D341Med (cell line): ENCODE measurements at regions not wholly inside any gene's neighbourhood (a gene's known extent, or its start where the extent isn't known, plus 50 kb on each side); places are given as distances from the start of the nearest gene placed in this dataset.
"Not testable (repeated sequence)": the region's sequence is repeated elsewhere in the genome, so short reads cannot be mapped to it uniquely, and the experiment has no call there.

Experiments used
- DNase-seq: peaks from one replicate; pipeline ENCODE4 v3.0.0; 2012; ENCODE audit warnings: low spot score

GRCh38 chr2:35298493-35298892 lies 1057.1 kb upstream of the CRIM1 start:
- DNase-seq = no peak

GRCh38 chr2:35297403-35297802 lies 1058.2 kb upstream of the CRIM1 start:
- DNase-seq = no peak

DNA sequence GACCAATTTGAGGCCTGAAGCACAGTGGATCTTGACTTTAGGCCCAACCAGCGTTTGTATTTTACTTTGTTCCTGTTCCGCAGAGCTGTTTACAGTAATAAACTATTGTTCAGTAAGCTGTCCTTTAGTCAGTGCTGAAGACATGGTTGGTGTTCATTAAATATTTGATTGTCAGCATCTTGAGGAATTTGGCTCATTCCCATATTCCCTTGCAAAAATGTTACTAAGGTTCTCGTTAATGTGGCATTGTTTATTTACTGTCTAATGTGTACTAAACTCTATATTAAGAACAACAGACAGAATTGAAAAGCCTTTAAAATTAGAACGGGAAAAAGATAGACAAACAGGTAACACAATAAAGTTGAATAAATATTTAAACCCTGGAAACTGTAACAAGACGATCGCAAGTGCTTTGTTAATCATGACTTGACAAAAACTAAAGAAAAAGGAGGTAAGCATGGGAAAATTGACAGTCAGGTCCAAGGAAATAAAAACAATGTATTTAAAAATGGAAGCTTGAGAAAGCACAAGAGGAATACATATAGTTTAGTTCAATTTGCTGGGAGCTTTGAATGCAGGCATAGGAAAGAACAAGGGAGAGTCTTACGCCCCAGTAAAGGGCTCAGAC lies 1060.8 kb upstream of the CRIM1 start:
- DNase-seq = no peak

DNA sequence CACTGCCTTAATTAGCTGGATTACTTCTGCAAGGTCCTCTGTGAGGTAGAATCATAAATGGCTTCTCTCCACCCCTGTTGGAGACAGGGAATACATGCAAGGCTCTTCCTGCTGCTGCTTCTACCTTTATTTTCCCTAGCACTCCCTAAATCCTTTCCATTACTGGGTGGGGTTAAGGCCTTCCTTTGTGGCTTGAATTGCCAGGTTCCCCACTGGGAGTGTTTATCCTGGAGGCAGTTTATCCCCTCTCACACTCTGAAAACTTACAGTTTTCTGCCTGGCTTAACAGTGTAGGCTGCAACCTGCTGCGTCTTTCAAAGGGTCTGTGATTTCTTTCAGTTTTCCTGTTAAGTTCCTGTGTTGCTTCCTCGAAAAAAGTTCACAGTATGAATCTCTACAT lies 1062.3 kb upstream of the CRIM1 start:
- DNase-seq = no peak

DNA sequence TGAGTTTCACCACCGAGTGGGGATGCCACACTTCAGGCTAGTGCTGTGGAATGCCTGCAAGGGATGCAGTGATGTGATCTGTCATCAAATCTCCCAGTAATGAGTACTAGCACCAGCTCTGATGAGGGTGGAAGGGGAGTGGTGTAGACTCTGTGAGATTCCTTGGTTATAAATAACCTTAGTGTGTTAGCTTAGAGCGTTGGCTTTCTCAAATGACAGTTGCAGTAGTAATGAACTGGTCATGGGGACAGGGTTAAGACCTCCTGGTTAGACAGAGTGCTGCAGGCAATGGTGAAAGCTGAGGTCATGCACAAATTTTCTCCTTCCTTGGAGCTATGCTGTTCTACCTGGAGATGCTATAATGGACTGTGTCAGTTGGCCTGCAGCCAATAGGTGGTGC lies 1063.4 kb upstream of the CRIM1 start:
- DNase-seq = no peak

DNA sequence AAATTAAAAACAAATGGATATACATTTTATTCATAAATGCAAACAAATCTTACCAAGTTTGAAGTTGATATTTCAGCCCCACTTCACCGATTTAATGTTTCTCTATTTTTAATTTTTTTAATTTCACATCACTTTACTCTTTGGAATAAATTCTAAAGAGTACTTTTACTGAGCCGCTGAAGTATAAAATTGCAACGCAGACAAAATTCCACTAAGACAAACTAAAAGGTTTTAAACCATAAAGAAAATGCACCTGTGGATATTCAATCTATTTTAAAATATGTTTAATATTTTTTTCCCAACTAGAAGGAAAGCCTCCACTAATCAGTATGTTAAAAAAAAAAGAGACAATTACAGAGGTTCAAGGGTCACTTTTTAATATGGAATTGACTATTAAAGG lies 1073.9 kb upstream of the CRIM1 start:
- no peak for DNase-seq

DNA sequence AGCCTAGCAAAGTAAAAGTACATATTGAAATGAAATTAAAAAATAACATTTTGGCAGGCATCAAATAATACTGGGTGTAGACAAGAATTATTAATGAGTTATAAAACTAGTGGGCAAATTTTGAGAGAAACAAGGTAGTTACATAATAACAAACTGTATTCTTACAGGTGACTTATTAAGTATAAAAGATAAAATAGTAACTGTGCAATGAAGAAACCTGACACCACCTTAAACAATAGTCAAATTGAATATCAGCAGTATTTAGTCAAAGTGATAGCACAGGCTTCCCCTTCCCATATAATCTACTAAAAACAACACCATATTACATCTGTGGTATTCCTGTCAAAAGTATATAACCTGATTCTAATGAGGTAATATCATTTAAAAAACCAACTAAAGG lies 1099.8 kb upstream of the CRIM1 start:
- no peak for DNase-seq

DNA sequence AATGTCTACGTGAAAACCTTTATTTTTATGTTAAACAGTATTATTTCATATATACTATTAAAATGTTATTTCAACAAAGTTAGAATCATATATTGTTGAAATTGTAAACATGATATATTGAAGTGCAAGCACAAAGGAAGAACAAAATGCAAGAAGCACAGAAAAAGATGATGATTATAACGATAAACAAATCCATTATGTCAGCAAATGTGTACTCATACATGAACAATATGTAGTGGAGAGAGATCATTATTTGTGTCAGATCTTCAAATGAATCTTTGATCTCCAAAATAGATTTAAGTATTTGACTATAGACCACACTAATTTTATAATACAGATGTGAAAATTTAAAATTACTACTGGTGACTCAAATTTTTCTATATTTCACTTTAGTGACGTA lies 1104.4 kb upstream of the CRIM1 start:
- DNase-seq = no peak

DNA sequence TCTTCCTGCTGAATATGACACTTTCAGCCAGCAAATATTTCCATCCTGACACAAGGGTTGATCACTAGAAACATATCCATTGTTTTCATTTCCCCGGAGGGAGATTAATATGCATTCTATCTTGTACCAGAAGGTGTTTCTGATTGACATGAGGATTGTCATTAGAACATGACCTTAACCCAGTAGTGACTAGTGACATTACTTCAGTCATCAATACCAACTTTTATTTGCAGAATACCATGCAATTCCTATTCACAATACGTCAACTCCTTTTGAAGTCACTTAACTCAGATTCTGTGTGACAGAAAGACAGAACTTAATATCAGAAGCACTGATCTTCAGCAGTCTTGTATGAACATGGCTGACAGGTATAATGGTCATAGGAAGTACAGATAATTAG lies 1108.9 kb upstream of the CRIM1 start:
- no peak for DNase-seq

- DNase-seq = no peak
Observed at GRCh38 chr2:35228584-35228983, 1127.0 kb upstream of the CRIM1 start.

GRCh38 chr2:35220461-35220860 lies 1135.1 kb upstream of the CRIM1 start:
- DNase-seq = no peak

DNA sequence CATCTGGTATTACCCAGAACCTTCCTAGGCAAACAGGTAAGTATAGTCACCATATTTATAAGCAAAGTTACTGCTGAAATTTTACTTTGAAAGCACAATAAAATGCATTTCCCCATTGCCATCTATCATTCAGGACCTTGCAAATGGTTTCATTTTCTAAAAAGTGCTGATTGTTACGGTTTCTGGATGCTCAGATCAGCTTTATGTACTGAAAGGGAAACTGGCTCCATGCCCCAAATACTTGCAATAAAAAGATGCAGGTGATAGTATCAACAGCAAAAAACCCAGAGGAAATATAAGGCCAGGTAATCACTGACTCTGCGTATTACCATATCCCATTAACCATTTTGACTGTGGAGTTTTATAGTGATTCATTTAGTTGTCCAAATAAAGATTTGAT lies 1150.7 kb upstream of the CRIM1 start:
- DNase-seq = no peak

GRCh38 chr2:35204323-35204722 lies 1151.3 kb upstream of the CRIM1 start:
- DNase-seq = no peak

- DNase-seq = no peak
Observed at GRCh38 chr2:35199298-35199697, 1156.3 kb upstream of the CRIM1 start.

- DNase-seq = no peak
Observed at GRCh38 chr2:35185861-35186412, 1169.6 kb upstream of the CRIM1 start.

- no peak for DNase-seq
Observed at GRCh38 chr2:35184471-35184870, 1171.1 kb upstream of the CRIM1 start.

DNA sequence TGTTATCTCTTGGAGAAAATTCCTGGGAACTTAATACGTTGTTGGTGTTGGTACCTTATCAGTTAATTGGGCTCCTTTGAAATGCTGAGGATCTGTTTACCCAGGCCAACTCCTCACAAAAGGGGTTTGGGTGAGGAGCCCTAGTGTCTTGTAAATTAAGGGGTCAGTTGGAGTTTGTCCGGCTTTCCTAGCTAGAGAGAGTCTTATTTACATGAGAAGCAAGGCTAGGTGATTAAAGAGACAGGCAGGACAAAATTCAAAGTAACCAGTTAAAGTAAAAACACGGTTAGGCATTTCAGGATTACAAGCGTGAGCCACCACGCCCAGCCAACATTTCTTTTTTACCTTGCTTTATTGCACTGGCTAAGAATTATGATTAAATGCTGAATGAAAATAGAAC lies 1178.9 kb upstream of the CRIM1 start:
- not testable (repeated sequence) for DNase-seq

- DNase-seq = no peak
Observed at GRCh38 chr2:35174845-35175244, 1180.7 kb upstream of the CRIM1 start.

DNA sequence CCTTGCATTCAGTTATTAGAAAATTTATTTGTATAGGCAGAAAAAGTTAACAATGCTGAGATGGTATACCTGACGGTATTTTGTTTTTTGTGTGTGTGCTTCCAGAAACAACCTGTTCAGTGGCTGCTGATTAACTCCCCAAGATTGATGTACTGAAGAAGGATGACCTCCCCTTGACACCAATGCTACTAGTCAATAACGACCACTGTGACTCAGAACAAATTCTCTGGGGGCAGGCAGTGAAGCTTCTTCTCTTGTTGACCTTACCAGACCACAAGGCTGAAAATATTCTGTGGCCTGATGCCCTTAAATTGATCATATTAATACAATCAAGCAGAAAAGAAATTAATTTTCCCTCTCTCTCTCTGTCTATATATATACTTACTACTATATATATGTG lies 1182.9 kb upstream of the CRIM1 start:
- DNase-seq = no peak

DNA sequence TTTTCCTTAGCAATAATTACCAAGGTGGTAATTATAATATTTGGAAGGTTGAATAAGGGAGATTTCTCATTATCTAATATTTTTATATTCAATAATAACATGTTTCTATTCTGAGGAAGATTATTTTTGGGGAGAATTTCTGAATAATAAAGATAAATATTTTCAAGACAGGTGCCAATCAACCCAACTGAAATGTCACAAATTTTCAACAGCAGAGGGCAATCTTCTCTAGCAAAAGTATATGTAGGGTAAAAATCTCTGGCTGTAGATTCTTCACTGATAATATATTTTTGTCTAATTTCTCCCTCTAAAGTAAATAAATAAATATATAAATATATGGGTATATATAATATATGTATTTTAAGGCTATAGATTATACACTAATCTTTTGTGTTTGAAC lies 1187.2 kb upstream of the CRIM1 start:
- no peak for DNase-seq

DNA sequence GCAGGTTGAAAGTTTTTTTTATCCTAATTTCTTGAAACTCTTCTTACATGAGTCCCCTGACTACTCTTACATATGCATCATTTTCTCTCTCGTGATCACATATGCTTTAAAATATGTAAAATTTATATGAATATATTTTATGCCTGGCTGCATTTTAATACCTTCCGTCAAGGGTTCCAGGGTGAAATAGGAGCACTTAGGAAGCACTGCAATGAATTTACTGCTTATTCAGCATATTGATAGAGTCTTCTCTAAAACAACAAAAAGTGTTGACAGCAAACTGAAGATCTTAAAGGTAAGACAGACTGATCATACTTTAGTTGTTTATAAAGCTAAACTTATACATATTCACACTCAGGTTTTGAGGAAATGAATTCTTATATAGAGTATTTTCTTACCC lies 1191.6 kb upstream of the CRIM1 start:
- no peak for DNase-seq

DNA sequence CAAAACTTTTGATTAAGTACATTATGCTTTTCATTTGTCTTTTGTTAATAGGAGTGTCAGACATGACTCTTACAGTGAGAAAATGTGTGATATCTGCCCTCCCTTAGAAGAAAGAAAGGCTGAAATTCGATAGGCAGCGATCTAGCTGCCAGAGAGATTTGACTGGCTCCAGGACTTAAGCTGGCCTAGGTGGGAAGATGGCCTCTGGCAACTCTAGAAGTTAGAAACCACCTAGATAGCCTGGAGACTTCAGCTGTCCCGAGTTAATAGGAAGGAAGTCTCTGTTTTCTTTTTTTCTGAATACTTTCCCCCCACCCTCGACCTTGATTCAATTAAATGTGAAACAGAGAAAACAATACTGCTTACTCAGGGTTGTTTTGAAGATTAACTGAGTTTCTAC lies 1194.7 kb upstream of the CRIM1 start:
- DNase-seq = no peak

DNA sequence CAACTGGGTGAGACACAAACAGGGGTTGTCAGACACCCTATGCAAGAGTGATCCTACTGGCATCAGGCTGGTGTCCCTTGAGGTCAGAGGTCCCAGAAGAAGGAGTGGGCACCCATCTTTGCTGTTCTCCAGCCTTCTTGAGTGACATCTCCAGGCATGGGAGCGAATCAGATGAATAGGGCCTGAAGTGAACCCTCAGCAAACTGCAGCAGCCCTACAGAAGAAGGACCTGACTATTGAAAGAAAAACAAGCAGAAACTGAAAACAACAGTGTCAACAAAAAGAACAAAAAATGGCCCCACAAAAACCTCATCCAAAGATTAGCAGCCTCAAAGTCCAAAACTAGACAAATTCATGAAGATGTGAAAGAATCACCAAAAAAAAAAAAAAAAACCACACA lies 1229.7 kb upstream of the CRIM1 start:
- DNase-seq = no peak

- no peak for DNase-seq
Observed at GRCh38 chr2:35125278-35125677, 1230.3 kb upstream of the CRIM1 start.

DNA sequence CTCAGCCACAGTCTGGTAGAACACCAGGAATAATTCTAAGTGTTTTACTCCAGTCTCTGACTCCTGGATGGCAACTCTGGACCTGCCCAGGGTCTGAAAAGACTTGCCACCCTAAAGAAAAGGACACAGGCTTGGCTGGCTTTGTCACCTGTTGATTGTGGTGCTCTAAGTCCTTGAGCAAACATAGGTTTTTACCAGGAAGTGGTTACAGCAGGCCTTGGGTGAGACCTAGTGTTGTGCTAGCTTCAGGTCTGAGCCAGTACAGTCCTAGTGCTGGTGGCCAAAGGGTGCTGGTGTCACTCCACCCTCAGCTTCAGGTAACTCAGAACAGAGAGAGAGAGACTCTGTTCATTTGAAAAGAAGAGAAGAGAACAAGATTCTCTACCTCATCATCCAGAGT lies 1239.4 kb upstream of the CRIM1 start:
- DNase-seq = no peak
